NCI-H2196 treated with DMSO at 0.1 percent for 48 hours (cell line): ENCODE measurements at regions not wholly inside any gene's neighbourhood (a gene's known extent, or its start where the extent isn't known, plus 50 kb on each side); places are given as distances from the start of the nearest gene placed in this dataset.
"Not testable (repeated sequence)": the region's sequence is repeated elsewhere in the genome, so short reads cannot be mapped to it uniquely, and the experiment has no call there.

Experiments
- DNase-seq: peaks from one replicate; lab custom pipeline; 2025; ENCODE audit not compliant: unreplicated experiment; lab: John Stamatoyannopoulos, UW

GRCh38 chr11:114802878-114803277 is 124.6 kb downstream of the NXPE2 start:
- DNase-seq: no peak

- not testable (repeated sequence) for DNase-seq
Observed at GRCh38 chr11:114805431-114805830, 127.1 kb downstream of the NXPE2 start.

- no peak for DNase-seq
Observed at GRCh38 chr11:114811971-114812370, 133.6 kb downstream of the NXPE2 start.

- no peak for DNase-seq
Observed at GRCh38 chr11:114812733-114813132, 134.4 kb downstream of the NXPE2 start.

GRCh38 chr11:114813189-114813718 is 134.9 kb downstream of the NXPE2 start:
- no peak for DNase-seq

GRCh38 chr11:114815176-114815575 is 136.8 kb downstream of the NXPE2 start:
- DNase-seq: no peak

GRCh38 chr11:114815761-114816160 is 137.4 kb downstream of the NXPE2 start:
- no peak for DNase-seq

GRCh38 chr11:114816791-114817190 is 138.5 kb downstream of the NXPE2 start:
- DNase-seq: no peak

GRCh38 chr11:114818382-114818781 is 140.1 kb downstream of the NXPE2 start:
- no peak for DNase-seq

- no peak for DNase-seq
Observed at GRCh38 chr11:114819028-114819427, 140.7 kb downstream of the NXPE2 start.

GRCh38 chr11:114820621-114821020 is 142.3 kb downstream of the NXPE2 start:
- DNase-seq: no peak

GRCh38 chr11:114821621-114822412 is 143.5 kb downstream of the NXPE2 start:
- DNase-seq: peak; percentile 43

- no peak for DNase-seq
Observed at GRCh38 chr11:114826910-114827442, 148.6 kb downstream of the NXPE2 start.

- DNase-seq: no peak
Observed at GRCh38 chr11:114827736-114828135, 149.4 kb downstream of the NXPE2 start.

GRCh38 chr11:114832532-114833125 is 154.3 kb downstream of the NXPE2 start:
- DNase-seq: peak; percentile 52

- DNase-seq: no peak
Observed at GRCh38 chr11:114836161-114836560, 157.8 kb downstream of the NXPE2 start.

GRCh38 chr11:114844896-114845295 is 166.6 kb downstream of the NXPE2 start:
- DNase-seq: no peak

- no peak for DNase-seq
Observed at GRCh38 chr11:114845766-114846415, 167.6 kb downstream of the NXPE2 start.

- DNase-seq: peak; percentile 53
Observed at GRCh38 chr11:114846416-114846791, 168.1 kb downstream of the NXPE2 start.

- DNase-seq: no peak
Observed at GRCh38 chr11:114847306-114847975, 169.1 kb downstream of the NXPE2 start.

GRCh38 chr11:114848027-114848426 is 169.7 kb downstream of the NXPE2 start:
- DNase-seq: no peak
